ENCODE measurements at regions not wholly inside any gene's neighbourhood (a gene's known extent, or its start where the extent isn't known, plus 50 kb on each side); places are given as distances from the start of the nearest gene placed in this dataset.

DNA sequence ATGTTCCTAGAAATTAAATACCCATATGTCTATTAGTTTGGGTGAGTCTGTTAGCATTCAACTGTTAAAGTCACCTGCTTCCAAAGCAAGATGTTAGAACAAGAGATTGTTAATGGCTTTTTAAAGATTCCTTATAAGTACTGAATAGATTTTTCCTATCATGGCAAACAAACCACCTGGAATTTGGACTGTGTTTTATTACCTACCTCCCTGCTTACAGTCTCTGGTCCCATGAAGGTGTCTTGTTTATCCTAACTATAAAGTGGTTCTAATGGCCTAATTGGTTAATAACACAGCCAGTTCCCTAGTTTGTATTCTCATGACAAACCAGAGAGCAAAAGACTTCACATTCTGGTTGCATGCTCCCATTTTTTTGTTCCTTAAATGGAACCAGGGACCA lies 149.5 kb downstream of the PPP1R2C start:
- DNase-seq (ENCODE audit: missing footprints) = no peak
- intact Hi-C loops (cut with DNase I) = no loop called here
- ATAC-seq = no peak

DNA sequence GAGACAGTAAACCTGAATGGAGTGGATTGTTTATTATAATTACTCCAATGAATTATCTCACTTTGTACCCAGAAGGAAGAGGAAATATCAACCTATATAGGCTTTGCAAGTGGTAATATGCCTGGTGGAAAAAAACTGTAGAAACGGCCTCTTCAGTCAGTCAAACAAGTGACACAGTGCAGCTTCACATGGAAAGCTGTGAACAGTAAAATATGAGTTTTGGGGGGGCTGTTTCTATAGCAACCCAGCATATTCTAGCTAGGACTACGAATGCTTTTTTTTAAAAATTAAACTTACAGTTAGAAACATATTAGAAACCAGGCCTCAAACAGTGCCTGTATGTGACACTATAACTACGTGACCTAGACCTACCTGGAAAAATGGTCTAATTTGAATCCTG lies 150.1 kb downstream of the PPP1R2C start:
- DNase-seq (ENCODE audit: missing footprints) (no peak), ATAC-seq (no peak)
- intact Hi-C loops (cut with DNase I) = no loop called here

DNA sequence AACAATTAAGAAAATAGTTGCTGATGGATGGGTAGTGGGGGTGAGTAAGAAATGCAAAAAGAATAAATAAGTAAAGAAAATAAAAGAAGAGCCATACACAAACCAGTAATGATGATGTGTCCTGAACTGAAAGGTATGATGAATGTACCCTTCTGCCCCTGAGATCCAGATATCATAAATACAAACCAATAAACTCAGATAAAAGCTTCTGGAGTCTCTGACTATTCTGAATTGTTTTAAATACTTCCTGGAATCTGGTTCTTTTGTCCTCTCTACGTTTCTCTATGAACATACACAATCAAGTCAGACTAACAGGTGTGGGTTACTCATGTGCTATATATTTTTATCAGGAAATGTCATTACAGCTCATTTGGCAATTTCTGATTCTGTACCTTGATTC lies 153.4 kb downstream of the PPP1R2C start:
- ATAC-seq (no peak), DNase-seq (ENCODE audit: missing footprints) (no peak)
- intact Hi-C loops (cut with DNase I) = no loop called here

DNA sequence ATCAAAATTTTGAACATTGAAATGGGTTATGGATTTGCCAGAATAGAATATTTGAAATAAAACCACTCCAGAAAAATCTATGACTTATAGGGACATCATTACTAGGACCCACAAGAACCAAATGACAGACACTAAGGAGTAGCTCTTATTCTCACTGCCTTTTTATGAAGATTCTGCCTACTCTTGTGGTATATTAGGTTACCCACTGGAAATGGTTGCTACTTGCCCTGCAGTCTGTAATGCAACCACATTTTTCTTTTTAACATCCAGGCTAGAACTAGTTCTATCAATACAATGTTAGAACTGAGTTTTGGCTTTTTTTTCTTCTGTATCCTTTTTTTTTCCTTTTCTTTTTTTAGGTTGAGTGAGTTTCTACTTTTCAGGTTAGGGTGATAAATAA lies 158.9 kb downstream of the PPP1R2C start:
- ATAC-seq = no peak
- no peak for DNase-seq (ENCODE audit: missing footprints)
- intact Hi-C loops (cut with DNase I) = no loop called here

DNA sequence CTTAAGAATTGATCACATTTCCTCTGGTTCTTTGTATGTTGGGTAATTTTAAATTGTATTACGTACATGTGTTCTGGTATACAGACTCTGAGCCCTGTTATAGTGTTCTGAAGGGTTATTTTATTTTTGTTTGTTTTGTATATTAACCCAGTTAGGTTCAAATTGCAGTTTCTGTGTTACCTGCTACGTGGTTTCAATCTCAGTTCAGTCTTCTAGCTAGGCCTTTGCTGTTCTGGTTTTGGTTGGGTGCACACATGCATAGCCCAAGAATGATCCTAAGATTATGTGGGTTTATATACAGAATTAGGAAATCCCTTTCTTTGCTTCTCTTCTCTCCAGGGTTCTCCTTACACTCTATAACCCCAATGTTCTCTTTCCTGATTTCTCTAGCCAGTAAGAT lies 161.0 kb downstream of the PPP1R2C start:
- DNase-seq (ENCODE audit: missing footprints) (no peak), ATAC-seq (no peak)
- intact Hi-C loops (cut with DNase I) = no loop called here

DNA sequence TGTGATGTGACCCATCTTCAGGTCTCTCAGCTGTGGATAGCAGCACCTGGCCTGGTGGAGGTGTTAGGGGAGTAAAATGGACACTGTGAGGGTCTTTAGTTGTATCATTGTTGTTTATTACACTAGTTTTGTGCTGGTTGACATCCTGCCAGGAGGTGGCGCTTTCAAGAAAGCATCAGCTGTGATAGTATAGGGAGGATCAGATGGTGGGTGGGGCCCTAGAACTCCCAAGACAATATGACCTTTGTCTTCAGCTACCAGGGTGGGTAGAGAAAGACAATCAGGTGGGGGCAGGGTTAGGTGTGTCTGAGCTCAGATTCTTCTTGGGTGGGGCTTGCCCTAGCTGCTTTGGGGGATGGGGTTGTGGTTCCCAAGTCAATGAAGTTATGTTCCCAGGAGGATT lies 162.8 kb downstream of the PPP1R2C start:
- ATAC-seq (no peak), DNase-seq (ENCODE audit: missing footprints) (no peak)
- intact Hi-C loops (cut with DNase I) = no loop called here

DNA sequence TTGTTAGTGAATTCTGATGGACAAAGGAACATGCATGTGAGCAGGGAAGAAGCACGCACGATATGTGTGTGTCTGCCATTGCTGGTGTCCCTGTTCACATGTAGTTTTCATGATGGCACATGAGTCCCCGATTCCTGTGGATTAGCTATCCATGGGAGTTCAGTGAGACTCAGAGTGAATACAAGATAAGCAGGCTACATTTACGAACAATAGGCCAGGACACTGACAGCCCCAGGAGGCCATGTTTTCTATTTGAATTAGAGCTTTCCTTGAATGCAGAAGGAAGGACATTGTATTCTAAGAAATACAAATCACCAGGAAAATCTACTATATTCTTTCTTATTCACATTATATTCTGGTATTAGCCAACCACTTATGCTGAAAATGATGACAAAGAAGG lies 171.4 kb downstream of the PPP1R2C start:
- intact Hi-C loops (cut with DNase I) = no loop called here
- ATAC-seq (no peak), DNase-seq (ENCODE audit: missing footprints) (no peak)

DNA sequence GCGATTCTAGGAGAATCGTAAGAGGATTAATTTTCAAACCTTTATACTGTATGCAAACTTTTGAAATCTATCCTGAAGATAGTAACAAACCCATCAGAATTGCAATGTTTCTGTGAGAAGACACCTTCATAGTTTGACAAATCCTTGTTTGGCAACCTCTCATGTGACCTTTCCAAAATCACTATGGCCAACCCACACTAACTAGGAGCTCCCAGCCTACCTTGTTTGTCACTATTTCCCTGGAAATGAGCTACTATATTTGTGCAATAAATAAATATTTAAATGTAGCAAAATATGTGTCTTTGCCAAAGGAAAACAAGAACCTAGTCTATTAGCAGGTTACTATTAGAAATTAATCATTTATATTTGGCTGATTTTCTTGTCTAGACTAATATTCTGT lies 173.7 kb downstream of the PPP1R2C start:
- intact Hi-C loops (cut with DNase I) = no loop called here
- DNase-seq (ENCODE audit: missing footprints) (no peak), ATAC-seq (no peak)

DNA sequence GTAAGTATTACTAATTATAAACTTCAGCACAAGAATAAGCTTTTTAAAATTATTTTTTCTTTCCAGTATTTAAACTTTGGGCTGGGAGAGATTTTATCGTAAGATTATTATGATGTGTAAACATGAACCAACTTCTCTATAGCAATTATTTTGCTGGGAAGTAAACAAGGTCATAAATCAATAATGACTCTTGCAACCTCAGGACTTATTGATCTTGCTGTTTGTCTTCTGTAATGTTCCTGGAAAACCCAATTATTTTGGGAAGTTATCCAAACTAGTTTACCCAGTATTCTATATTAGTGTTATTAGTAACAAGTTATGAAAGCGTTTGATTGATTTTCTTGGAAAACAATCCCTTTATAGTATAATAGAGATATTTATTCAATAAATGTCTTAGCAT lies 174.9 kb downstream of the PPP1R2C start:
- DNase-seq (ENCODE audit: missing footprints) = no peak

DNA sequence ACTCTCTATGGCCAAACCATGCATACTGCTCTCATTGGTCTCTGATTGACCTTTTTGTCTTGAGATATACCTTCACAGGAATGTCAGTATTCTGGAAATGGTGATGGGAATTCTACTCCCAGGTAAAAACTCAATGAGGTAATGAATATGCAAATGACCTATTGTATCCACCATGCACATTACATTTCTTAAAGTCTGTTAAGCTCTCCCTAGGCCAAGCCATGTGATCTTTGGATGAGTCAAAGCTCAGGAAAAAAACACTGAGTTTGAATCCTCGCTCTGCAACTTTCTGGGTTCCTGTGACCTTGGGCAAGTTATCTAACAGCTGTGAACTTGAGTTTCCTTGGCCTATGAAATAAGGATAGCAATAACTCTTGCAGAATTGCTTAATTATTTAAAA lies 175.4 kb downstream of the PPP1R2C start:
- no peak for ATAC-seq
- intact Hi-C loops (cut with DNase I) = no loop called here
- no peak for DNase-seq (ENCODE audit: missing footprints)

More for the DNA sequence above, 174.9 kb downstream of the PPP1R2C start:
- no peak for ATAC-seq
- intact Hi-C loops (cut with DNase I) = no loop called here

DNA sequence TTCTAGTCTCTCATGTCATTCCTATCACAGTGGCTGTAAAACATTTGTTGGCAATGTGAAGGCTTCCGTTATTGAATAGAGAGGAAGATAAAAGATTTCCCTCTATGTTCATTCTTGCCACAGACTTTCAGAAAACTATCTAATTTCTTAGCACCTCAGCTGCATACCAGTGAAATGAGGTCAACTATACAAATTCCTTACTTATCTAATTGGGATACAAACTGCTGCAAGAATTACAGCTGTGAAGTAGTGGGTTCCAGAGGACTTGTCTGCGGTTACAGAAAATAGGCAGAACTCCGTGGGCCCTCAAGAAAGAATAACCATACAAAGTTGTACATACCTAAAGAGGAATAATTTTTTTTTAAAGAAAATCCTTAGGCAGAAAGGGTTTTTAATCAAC lies 175.8 kb downstream of the PPP1R2C start:
- no peak for DNase-seq (ENCODE audit: missing footprints)
- intact Hi-C loops (cut with DNase I) = no loop called here
- ATAC-seq = no peak

DNA sequence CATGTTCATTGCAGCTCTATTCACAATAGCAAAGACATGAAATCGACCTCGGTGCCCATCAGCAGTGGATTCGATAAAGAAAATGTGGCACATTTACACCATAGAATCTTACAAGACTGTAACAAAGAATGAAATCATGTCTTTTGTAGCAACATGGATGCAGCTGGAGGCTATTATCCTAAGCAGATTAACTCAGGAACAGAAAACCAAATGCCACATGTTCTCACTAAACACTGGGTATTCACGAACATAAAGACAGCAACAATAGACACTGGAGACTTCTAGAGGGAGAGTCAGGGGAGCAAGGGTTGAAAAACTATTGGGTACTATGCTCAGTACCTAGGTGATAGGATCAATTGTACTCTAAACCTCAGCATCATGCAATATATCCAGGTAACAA lies 180.5 kb downstream of the PPP1R2C start:
- intact Hi-C loops (cut with DNase I) = no loop called here
- ATAC-seq = no peak
- no peak for DNase-seq (ENCODE audit: missing footprints)

DNA sequence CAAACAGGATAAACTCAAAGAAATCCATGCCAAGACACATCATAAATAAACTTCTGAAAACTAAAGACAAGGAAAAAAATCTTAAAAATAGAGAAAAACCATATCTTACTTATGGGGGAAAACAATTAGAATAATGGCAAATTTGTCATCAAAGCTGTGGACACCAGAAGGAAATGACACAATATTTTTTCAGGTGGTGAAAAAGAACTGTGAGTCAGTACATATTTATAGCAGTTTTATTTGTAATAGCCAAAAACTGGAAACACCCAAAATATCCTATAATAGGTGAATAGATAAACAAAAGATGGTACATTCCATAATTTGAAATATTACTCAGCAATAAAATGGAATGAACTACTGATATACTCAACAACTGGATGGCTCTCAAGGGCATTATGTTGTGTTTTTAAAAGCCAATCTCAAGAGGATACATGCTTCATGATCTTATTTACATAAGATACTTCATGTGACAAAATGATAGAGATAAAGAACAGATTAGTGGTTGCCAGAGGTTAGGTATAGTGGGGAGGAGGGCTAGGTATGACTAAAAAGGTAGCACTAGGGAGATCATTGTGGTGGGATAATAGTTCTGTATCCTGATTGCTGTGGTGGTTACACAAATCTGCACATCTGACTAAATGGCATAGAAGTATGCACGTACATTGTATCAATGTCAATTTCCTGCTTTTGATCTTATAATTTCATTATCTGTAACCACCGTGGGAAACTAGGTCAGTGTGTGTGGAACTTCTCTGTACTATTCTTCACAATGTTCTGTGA lies 191.9 kb downstream of the PPP1R2C start:
- ATAC-seq = no peak
- intact Hi-C loops (cut with DNase I) = no loop called here
- DNase-seq (ENCODE audit: missing footprints) = no peak

DNA sequence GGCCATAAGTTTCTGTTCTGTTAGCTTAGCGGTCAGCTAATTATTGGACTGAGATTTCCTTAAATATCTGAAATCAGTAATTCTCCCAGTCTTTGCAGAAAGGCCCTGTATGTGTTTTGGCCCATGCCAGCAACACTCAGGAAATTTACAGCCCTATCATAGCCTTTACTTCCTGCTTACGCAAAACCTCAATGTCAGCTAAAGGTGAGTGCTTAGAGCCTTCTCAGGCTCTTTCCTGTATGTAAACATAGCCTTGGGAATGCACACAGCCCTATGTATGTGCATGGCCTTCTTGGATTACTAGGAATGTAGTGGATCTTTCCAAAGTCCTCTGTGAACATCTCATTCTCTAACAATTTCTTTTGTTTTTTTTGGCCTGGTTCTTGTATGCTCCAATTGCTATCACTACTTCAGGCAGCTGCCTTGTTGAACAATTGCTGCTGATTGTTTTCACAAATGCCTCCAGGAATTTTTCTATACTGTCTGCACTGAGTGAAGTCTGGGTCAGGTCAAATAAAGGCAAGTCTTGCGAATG lies 200.0 kb downstream of the PPP1R2C start:
- ATAC-seq (no peak), DNase-seq (ENCODE audit: missing footprints) (no peak)
- intact Hi-C loops (cut with DNase I) = no loop called here

DNA sequence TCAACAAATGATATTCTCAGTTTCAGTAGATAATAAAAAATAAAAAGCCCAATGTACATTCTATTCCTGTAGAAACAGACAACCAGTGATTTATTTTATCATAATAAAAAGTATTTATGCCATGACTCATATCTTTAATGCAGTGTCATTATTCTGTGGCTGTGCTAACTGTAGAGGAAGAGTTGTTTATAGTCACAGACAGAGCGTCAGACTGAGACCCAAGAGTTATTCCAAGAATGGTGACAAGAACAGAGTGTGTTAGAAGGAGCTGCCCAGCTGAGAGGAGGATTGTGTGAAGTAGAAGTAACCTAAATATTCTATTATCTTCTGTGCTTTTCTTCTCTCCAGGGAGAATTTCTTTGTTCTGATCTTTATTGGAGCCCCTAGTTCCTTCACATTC lies 210.7 kb downstream of the PPP1R2C start:
- ATAC-seq (no peak), DNase-seq (ENCODE audit: missing footprints) (no peak)
- intact Hi-C loops (cut with DNase I) = no loop called here

DNA sequence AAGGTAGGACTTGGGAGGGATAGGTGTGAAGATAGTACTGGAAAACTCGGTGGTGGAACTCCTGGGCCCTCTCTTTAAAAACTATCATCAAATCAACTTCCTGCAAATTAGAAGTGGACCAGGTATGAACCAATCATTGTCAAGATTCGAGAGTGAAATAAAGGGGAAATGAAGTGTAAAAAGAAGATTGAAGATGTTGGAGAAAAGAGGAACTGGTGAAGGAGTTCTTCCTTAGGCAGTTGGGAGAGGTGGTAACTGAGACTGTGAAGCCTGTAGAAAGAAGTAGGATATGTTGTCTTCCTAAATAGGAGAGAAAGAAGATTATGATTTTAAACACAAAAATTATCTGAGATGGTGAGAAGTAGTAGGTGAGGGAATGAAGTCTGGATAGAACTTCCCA lies 212.2 kb downstream of the PPP1R2C start:
- no peak for ATAC-seq

DNA sequence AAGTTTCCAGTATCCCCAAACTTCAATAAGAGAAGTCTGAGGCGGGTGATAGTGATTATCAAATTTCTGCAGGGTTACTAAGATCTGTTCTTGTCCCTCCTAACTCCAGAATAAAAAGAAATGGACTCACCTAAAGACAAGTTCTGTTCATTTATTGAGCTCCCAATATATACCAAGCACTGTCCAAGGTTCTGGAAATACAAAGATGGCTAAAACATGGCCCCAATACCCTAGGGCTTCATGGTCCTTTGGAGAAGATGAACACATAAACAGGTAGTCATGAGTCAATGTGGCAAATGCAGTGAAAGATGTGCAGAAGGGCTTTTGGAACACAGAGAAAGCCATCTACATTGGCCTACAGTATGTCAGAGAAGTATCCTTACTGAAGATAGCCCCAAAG lies 231.2 kb downstream of the PPP1R2C start:
- ATAC-seq (no peak), DNase-seq (ENCODE audit: missing footprints) (no peak)
- intact Hi-C loops (cut with DNase I) = no loop called here

More for the DNA sequence above, 212.2 kb downstream of the PPP1R2C start:
- no peak for DNase-seq (ENCODE audit: missing footprints)
- intact Hi-C loops (cut with DNase I) = no loop called here

DNA sequence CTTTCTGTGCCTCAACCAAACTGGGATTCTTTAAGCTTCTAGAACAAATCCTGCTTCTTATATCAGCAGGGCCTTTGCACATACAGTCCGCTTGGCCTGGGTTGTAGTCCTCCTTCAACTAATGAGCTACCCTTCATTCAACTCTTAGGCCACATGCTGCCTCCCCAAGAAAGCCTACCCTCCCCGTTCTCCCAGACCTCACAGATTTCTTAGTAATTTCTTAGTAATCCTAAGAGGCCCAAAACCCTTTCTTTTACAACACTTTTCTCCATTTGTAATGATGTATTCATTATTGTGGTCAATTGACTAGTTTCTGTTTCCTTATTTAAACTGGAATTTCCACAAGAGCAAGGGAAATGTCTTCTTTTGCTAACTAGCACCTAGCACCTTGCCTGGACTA lies 233.1 kb downstream of the PPP1R2C start:
- ATAC-seq (no peak), DNase-seq (ENCODE audit: missing footprints) (no peak)
- intact Hi-C loops (cut with DNase I) = no loop called here

DNA sequence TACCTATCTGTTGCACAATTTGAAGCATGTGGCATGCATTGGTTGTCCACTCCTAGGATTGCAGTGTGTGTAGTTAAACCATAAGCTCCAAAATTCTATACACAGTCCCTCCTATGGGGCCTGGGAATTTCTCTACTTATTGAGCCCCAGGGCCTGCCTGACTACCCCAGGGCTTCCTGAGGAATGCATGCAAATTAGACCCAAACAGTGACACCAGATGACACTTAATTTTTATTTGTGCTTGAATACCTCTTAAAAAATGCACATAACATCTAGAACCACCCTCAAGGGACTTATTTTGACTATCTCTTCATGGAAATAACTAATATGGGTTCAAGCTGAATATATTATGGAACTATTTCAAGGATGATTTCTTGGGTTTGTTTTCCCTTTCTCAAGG lies 236.4 kb downstream of the PPP1R2C start:
- intact Hi-C loops (cut with DNase I) = no loop called here
- ATAC-seq (no peak), DNase-seq (ENCODE audit: missing footprints) (no peak)

DNA sequence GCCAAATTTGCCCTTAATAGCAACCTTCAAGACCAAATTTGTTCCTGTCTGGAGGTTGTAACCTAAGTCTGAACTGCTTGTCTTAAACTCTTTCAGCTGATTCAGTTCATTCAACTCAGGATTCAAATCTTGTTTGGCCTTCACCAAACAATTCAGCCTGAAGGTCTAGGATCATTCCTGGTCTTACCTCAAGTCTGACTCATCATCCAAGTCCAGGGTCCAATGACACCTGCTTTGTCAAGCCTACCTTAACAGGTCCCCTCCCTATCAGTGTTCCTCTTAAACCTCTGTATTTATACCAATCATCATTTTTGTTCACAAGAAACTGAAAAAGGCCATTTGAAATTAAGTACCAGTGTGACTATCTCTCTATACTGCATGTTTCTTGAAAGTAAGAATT lies 237.8 kb downstream of the PPP1R2C start:
- ATAC-seq = no peak
- no peak for DNase-seq (ENCODE audit: missing footprints)
- intact Hi-C loops (cut with DNase I) = no loop called here

DNA sequence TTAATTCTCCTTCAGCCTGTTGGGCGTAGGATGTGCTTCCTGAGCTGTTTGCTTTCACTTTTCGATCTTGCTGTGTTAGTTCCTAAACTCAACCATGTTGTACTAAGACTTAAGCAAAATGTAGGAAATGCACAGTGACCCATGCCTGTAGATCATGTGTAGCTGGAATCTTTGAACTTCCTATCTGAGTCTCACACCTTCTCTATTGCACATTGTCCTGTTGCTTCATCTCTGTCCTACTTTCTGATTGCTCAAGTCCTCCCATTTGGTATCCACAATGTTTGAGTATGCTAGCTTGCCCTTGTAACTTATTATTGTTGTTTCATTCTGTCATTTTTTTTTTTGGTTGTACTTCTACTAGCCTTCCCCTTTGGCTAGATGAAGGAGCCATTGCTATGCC lies 239.6 kb downstream of the PPP1R2C start:
- intact Hi-C loops (cut with DNase I) = no loop called here
- DNase-seq (ENCODE audit: missing footprints) = no peak
- ATAC-seq = no peak

Data from Right ventricle myocardium inferior (tissue), 1 donor.